ENCODE measurements at regions not wholly inside any gene's neighbourhood (a gene's known extent, or its start where the extent isn't known, plus 50 kb on each side); places are given as distances from the start of the nearest gene placed in this dataset.

DNA sequence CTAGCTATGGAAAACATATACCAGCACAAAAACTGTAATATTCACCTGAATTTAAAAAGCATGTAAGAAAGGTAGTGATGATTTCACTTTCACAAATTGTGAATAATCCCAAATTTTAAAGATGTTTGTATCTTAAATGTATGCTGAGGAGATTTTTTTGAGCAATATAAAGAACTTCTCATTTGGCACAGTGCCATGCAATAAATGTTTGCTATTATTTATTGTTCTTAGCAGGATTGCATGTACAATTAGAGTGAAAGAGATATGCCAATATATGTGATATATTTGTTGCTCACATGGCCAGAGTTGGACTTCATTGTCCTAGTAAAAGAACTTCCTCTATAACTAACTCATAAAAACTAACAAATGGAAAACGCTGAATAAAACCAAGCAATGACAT lies 895.1 kb upstream of the KCND2 start:
- TF ChIP-seq MXI1 (conservative IDR thresholded peaks at IDR 0.05; ENCODE audit: poor library complexity, severe bottlenecking) = no peak
- TF ChIP-seq, protein P1, sequence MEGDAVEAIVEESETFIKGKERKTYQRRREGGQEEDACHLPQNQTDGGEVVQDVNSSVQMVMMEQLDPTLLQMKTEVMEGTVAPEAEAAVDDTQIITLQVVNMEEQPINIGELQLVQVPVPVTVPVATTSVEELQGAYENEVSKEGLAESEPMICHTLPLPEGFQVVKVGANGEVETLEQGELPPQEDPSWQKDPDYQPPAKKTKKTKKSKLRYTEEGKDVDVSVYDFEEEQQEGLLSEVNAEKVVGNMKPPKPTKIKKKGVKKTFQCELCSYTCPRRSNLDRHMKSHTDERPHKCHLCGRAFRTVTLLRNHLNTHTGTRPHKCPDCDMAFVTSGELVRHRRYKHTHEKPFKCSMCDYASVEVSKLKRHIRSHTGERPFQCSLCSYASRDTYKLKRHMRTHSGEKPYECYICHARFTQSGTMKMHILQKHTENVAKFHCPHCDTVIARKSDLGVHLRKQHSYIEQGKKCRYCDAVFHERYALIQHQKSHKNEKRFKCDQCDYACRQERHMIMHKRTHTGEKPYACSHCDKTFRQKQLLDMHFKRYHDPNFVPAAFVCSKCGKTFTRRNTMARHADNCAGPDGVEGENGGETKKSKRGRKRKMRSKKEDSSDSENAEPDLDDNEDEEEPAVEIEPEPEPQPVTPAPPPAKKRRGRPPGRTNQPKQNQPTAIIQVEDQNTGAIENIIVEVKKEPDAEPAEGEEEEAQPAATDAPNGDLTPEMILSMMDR (IDR thresholded peaks at IDR 0.05; ENCODE audit: poor library complexity, severe bottlenecking) = no peak
- no peak for TF ChIP-seq SMC3 (conservative IDR thresholded peaks at IDR 0.05; ENCODE audit: poor library complexity)
- no peak for TF ChIP-seq EP300 (conservative IDR thresholded peaks at IDR 0.05; ENCODE audit: poor library complexity, severe bottlenecking)
- TF ChIP-seq POLR2AphosphoS5 (IDR thresholded peaks at IDR 0.05) = no peak
- TF ChIP-seq REST (IDR thresholded peaks at IDR 0.05; ENCODE audit: borderline replicate concordance) = no peak
- TF ChIP-seq TAF1 (IDR thresholded peaks at IDR 0.05; ENCODE audit: low read depth) = no peak
- H3K9me2 ChIP-seq (ENCODE audit: insufficient read depth, low read length) = no peaks in the 10 kb centered on the region
- no peaks in the 10 kb centered on the region for H3K79me2 ChIP-seq (replicated peaks; ENCODE audit: insufficient read depth, low read length)
- no peaks in the 10 kb centered on the region for H3F3A ChIP-seq (ENCODE audit: insufficient read depth, low read length, poor library complexity, severe bottlenecking)
- H2AFZ ChIP-seq (ENCODE audit: low read depth, low read length) = no peak overlapping the region
- H3K4me3 ChIP-seq (ENCODE audit: low read length) = no peak overlapping the region
- no peaks in the 10 kb centered on the region for H4K20me1 ChIP-seq (ENCODE audit: insufficient read depth)
- H3K27me3 ChIP-seq (ENCODE audit: insufficient read depth, low read depth, low read length) = no peaks in the 10 kb centered on the region
- H3K9ac ChIP-seq (ENCODE audit: low read length) = no peak overlapping the region
- no peak overlapping the region for H3K27ac ChIP-seq (ENCODE audit: low read length)
- no peaks in the 10 kb centered on the region for H3K36me3 ChIP-seq (ENCODE audit: insufficient read depth, low read length)
- no peak overlapping the region for H3K4me2 ChIP-seq (ENCODE audit: low read length)
- no peaks in the 10 kb centered on the region for H3K9me3 ChIP-seq (ENCODE audit: low read length)

GRCh38 chr7:119382726-119383125 lies 890.2 kb upstream of the KCND2 start:
- H3K9me2 ChIP-seq (ENCODE audit: insufficient read depth, low read length) = no peaks in the 10 kb centered on the region
- no peak overlapping the region for H3K4me2 ChIP-seq (ENCODE audit: low read length)
- H3K4me3 ChIP-seq (ENCODE audit: low read length) = no peak overlapping the region
- no peaks in the 10 kb centered on the region for H3K36me3 ChIP-seq (ENCODE audit: insufficient read depth, low read length)
- no peak for TF ChIP-seq REST (IDR thresholded peaks at IDR 0.05; ENCODE audit: borderline replicate concordance)
- peak; percentile 38 for TF ChIP-seq EP300 (conservative IDR thresholded peaks at IDR 0.05; ENCODE audit: poor library complexity, severe bottlenecking)
- TF ChIP-seq, protein P1 (IDR thresholded peaks at IDR 0.05; ENCODE audit: poor library complexity, severe bottlenecking) = no peak
- TF ChIP-seq POLR2AphosphoS5 (IDR thresholded peaks at IDR 0.05) = peak; percentile 11
- TF ChIP-seq SMC3 (conservative IDR thresholded peaks at IDR 0.05; ENCODE audit: poor library complexity) = no peak
- H3F3A ChIP-seq (ENCODE audit: insufficient read depth, low read length, poor library complexity, severe bottlenecking) = no peaks in the 10 kb centered on the region
- H2AFZ ChIP-seq (ENCODE audit: low read depth, low read length) = no peak overlapping the region
- no peaks in the 10 kb centered on the region for H3K27me3 ChIP-seq (ENCODE audit: insufficient read depth, low read depth, low read length)
- H4K20me1 ChIP-seq (ENCODE audit: insufficient read depth) = no peaks in the 10 kb centered on the region
- no peaks in the 10 kb centered on the region for H3K9me3 ChIP-seq (ENCODE audit: low read length)
- no peak overlapping the region for H3K9ac ChIP-seq (ENCODE audit: low read length)
- H3K27ac ChIP-seq (ENCODE audit: low read length) = no peak overlapping the region
- H3K79me2 ChIP-seq (replicated peaks; ENCODE audit: insufficient read depth, low read length) = no peaks in the 10 kb centered on the region

Data from neural cell (in vitro differentiated cells).